Fibroblast of mammary gland (primary cell): ENCODE measurements at regions not wholly inside any gene's neighbourhood (a gene's known extent, or its start where the extent isn't known, plus 50 kb on each side); places are given as distances from the start of the nearest gene placed in this dataset.

Source experiments
- DNase-seq: peaks from one replicate; pipeline ENCODE4 v3.0.0-alpha.2; 2010; ENCODE audit warnings: low read depth
- H3K4me3 ChIP-seq: 2 replicates; pipeline ENCODE4 v1.5.1; 2011; ENCODE audit warnings: low read depth, mild to moderate bottlenecking, low read length, moderate library complexity; ENCODE audit not compliant: control insufficient read depth
- TF ChIP-seq, protein P1 (sequence below): conservative IDR thresholded peaks from 2 replicates; pipeline ENCODE4 v1.5.1; 2011; ENCODE audit warnings: low read depth, low read length, inconsistent platforms; ENCODE audit not compliant: control insufficient read depth, insufficient read depth

DNA sequence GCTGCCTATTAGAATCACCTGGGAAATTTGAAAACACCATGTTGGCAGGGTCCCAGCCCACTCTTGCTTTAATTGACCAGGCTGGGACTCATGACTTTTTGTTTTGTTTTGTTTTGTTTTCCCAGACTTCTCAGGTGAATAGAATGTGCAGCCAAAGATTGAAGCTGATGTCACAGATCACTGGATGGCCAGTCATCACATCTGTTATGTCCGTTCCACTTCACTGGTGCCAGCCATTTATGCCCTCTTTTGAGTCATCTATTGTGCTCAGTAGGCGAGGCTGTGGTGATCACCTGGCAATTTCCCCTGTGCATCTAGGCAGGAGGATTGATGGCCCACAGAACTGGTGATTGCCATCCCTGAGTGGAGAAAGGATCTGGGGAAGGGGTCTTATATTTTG lies 297.3 kb downstream of the INSC start:
- TF ChIP-seq, protein P1, sequence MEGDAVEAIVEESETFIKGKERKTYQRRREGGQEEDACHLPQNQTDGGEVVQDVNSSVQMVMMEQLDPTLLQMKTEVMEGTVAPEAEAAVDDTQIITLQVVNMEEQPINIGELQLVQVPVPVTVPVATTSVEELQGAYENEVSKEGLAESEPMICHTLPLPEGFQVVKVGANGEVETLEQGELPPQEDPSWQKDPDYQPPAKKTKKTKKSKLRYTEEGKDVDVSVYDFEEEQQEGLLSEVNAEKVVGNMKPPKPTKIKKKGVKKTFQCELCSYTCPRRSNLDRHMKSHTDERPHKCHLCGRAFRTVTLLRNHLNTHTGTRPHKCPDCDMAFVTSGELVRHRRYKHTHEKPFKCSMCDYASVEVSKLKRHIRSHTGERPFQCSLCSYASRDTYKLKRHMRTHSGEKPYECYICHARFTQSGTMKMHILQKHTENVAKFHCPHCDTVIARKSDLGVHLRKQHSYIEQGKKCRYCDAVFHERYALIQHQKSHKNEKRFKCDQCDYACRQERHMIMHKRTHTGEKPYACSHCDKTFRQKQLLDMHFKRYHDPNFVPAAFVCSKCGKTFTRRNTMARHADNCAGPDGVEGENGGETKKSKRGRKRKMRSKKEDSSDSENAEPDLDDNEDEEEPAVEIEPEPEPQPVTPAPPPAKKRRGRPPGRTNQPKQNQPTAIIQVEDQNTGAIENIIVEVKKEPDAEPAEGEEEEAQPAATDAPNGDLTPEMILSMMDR = no peak
- H3K4me3 ChIP-seq = no peak overlapping the region
- DNase-seq = no peak

DNA sequence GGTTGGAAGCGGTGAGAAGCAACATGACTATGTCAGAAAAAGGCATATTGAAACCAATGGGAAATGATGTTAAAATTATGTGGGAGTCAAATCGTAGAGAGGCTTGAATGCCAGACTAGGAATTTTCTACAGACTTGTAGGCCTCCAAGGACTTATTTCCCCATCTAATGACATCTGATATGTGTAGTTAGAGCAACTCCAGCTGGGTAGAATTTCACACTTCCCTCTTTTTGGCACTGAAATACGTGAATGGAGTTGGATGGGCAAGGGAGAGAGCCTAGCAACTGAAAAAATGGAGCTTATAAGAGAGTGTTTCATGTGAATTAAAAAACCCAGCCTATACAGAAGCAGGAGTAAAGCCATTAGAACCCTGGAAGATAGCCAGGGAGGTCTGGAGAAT lies 304.2 kb downstream of the INSC start:
- no peak for DNase-seq
- TF ChIP-seq, protein P1 = no peak
- H3K4me3 ChIP-seq = no peak overlapping the region

DNA sequence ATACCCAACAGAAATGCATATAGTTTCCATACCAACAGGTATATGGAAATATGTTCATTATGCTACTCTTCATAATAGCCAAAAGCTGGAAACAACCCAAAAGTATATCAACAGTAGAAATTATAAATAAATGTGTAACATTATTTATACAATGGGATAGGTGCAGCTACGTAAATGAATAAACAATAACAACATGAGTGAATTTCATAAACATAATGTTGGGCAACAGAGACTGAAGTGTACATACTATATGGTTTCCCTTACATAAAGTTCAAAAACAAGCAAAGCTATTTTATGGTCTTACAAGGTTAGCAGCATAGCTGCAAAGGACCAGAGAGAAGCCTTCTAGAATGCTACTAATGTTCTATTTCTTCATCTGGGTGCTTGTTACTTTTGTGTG lies 305.0 kb downstream of the INSC start:
- TF ChIP-seq, protein P1 = no peak
- H3K4me3 ChIP-seq = no peak overlapping the region
- DNase-seq = no peak

DNA sequence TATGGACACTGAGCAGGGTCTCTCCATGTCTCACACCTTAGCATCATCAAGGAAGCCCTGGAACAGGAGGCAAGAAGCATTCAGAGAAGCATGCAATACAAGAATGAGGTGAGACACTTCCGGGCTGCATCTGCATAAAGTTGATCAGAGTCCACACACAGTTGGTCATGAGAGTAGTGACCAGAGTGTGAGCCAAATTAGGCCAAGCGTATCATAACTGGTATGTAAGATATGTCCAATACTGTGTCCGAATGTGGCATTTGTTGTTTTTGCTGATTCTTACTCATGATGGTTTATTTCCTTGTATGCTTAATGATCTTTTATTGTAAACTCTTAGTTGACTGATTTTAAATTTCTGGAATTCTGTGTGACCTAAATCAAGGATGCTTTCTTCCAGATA lies 315.7 kb downstream of the INSC start:
- no peak overlapping the region for H3K4me3 ChIP-seq
- TF ChIP-seq, protein P1 = no peak
- DNase-seq = no peak

DNA sequence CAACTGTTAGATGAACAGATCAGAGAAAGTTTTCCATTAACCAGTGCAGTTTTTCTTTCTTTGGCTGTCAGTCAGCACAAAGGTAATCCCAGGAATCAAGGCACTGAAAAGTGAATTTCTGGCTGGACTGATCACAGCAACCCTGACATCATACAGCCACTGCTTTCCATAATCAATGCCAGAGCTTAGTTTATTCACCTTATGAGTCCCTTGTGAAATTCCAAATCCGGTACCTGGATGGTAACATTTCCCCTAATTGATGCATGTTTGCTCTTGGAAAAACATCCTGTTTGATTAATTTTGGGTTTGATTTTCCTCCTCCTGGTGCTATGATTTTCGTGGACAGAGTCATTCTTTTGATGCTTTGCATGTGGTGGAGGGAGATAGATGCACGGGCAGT lies 319.8 kb downstream of the INSC start:
- H3K4me3 ChIP-seq = no peak overlapping the region
- TF ChIP-seq, protein P1 = no peak
- DNase-seq = no peak

DNA sequence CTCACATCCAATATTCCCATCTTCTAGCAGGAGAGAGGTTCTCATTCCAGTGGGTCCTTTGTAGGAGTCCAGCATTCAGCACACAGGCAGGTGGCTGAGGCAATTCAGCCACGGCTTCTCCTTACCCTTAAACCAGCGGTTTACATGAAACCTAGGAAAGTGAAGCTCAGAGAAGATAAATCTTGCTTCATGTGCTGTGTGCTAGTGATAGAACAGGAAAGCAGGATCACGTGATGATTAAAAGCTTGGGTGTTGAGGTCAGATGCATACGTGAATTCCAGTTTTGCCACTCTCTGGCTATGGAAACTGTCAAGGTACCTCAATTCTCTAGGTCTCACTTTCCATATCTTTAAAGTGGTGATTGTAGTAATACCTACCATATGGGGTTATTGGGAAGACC lies 331.6 kb downstream of the INSC start:
- no peak for DNase-seq
- TF ChIP-seq, protein P1 = no peak
- H3K4me3 ChIP-seq = no peak overlapping the region

DNA sequence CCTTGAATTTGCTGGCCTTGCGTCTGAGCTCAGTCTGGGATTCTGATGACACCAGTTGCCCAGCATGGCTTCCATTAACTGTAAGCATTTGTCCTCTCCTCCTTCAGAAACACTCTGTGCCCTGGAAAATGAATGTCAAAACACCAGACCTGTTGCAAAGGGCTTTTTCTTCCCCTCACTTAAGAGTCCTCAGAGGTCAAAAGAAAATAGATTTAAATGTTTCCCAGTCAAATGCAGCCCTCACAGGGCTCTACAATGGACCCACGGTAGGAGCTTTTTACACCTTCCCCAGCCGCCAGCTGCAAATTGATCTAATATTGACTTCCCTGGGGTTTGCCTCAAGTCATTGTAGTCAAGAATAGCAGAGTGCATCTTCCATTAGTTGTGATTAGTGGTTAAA lies 332.2 kb downstream of the INSC start:
- TF ChIP-seq, protein P1 = no peak
- H3K4me3 ChIP-seq = no peak overlapping the region
- no peak for DNase-seq
